Neural crest cell (in vitro differentiated cells): ENCODE measurements at regions not wholly inside any gene's neighbourhood (a gene's known extent, or its start where the extent isn't known, plus 50 kb on each side); places are given as distances from the start of the nearest gene placed in this dataset.

Source experiments
- DNase-seq: peaks from one replicate; pipeline ENCODE4 v3.0.0; 2021; ENCODE audit warnings: low read depth, mixed read lengths, low spot score
- H3K27ac Mint-ChIP-seq: one replicate; pipeline ENCODE4 v1.8.0; 2021; ENCODE audit warnings: mild to moderate bottlenecking, mixed read lengths; ENCODE audit not compliant: unreplicated experiment
- H3K27me3 Mint-ChIP-seq: 2 replicates; pipeline ENCODE4 v1.8.0; 2021; ENCODE audit warnings: low read depth, mild to moderate bottlenecking, mixed read lengths
- H3K36me3 Mint-ChIP-seq: 2 replicates; pipeline ENCODE4 v1.8.0; 2021; ENCODE audit warnings: low read depth, mild to moderate bottlenecking, mixed read lengths
- H3K4me1 Mint-ChIP-seq: 2 replicates; pipeline ENCODE4 v1.8.0; 2021; ENCODE audit warnings: mixed read lengths
- H3K4me3 Mint-ChIP-seq: one replicate; pipeline ENCODE4 v1.8.0; 2021; ENCODE audit warnings: mild to moderate bottlenecking, mixed read lengths
- H3K9me3 Mint-ChIP-seq: 2 replicates; pipeline ENCODE4 v1.8.0; 2021; ENCODE audit warnings: mixed read lengths
- CTCF ChIP-seq: fragments of 200-600 bp; sonication (generic); conservative IDR thresholded peaks from 2 replicates; pipeline ENCODE4 v1.5.0; 2021; ENCODE audit warnings: antibody characterized with exemption, mild to moderate bottlenecking

DNA sequence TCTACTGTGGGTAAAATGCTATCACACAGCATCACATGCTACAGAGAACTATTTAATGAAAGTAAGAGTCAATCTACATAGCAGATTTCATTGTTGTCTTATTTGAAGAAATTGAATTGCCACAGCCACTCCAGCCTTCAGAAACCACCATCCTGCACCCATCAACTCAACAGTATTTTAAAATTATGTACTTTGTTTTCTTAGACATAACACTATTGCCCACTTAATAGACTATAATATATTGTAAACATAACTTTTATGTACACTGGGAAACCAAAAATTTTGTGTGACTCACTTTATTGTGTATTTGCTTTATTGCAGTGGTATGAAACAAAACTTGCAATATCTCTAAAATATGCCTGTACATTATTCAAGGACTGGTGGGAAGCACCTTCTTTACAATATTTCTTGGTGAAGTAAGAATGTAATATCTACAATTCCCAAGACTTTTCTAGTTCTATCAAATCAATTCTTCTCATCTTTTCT, 133.0 kb downstream of the DUSP10 start:
- Mint-ChIP-seq H3K4me1 (peaks cover 4% of the 10 kb centered on the region), H3K27me3 (no peaks in the 10 kb centered on the region), H3K27ac (no peak overlapping the region), H3K4me3 (no peak overlapping the region), H3K9me3 (peaks cover 2% of the 10 kb centered on the region), H3K36me3 (no peaks in the 10 kb centered on the region)
- no peak for DNase-seq
- no peak for TF ChIP-seq CTCF

DNA sequence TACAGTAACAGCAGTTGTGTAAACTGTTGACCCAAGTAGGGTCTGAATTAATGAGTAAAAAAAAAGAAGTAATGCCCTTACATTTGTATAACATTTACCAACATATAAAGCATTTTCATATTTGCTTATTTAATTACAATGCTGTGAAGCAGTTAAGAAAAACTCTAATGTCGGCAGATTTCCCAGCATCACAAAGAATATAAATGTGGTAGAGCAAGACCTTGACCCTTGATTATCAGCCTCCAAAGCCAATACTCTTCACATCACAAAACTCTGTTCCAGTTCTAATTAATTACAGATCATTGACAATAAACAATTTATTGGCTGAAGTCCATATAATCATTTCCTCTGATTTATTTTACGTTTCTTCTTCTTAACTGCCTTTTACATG, 130.2 kb downstream of the DUSP10 start:
- Mint-ChIP-seq H3K36me3 (no peaks in the 10 kb centered on the region), H3K27ac (no peak overlapping the region), H3K27me3 (no peaks in the 10 kb centered on the region), H3K9me3 (peaks cover 2% of the 10 kb centered on the region), H3K4me3 (no peak overlapping the region), H3K4me1 (peaks cover 4% of the 10 kb centered on the region)
- no peak for TF ChIP-seq CTCF
- DNase-seq: no peak

GRCh38 chr1:221612047-221612777, 129.7 kb downstream of the DUSP10 start:
- no peak for TF ChIP-seq CTCF
- no peak overlapping the region for H3K4me3 Mint-ChIP-seq
- no peaks in the 10 kb centered on the region for H3K36me3 Mint-ChIP-seq
- H3K27me3 Mint-ChIP-seq: no peaks in the 10 kb centered on the region
- H3K9me3 Mint-ChIP-seq: peaks cover 2% of the 10 kb centered on the region
- H3K27ac Mint-ChIP-seq: no peak overlapping the region
- H3K4me1 Mint-ChIP-seq: peaks cover 4% of the 10 kb centered on the region
- DNase-seq: no peak

DNA sequence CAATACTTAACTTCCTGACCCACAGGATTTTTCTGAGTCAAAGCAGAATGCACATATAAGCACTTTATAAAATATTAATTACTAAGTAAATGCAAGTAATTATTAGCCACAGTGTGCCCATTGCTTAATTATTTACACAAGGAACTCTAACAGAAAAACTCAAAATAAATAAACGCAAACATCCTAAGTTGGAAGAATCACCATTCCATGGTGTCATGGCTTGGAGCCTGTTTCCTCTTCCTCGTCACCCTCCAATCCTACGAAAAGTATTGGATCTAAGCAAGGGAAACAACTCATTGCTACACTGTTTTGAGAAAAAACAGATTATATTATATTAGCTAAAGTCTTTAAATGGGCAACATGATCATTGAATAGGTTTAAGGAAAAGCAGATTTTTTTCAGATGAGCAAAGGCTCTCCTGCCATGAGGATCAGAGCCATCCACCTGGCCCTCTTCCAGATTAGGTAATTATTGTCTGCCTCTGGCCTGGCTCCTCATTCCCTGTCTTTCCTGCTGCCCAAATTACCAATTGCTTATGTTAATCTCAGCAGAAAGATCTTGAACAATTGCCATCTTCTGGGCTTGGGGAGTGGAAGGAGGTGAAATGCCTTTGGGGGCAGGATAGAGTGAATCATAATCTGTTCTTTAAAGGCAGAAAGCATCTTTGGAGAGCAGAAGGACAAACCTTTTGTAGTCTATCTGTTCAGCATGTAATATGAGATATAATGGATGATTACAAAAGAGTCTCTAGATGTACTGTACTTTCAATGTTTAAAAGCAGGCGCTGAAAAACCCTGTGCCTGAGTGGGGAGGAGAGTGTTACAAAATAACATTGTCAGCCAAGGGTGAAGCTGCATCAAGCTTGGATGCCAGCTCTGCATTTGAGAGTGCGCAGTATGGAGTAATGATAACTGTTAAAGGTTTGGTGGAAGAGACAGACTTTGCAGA, 121.2 kb downstream of the DUSP10 start:
- DNase-seq: no peak
- Mint-ChIP-seq H3K27ac (no peak overlapping the region), H3K27me3 (no peaks in the 10 kb centered on the region), H3K36me3 (no peaks in the 10 kb centered on the region), H3K9me3 (peaks cover 3% of the 10 kb centered on the region), H3K4me3 (no peak overlapping the region), H3K4me1 (no peaks in the 10 kb centered on the region)
- TF ChIP-seq CTCF: no peak

GRCh38 chr1:221621683-221622082, 120.2 kb downstream of the DUSP10 start:
- no peaks in the 10 kb centered on the region for H3K27me3 Mint-ChIP-seq
- no peaks in the 10 kb centered on the region for H3K36me3 Mint-ChIP-seq
- H3K9me3 Mint-ChIP-seq: peaks cover 3% of the 10 kb centered on the region
- H3K27ac Mint-ChIP-seq: no peak overlapping the region
- no peak for DNase-seq
- TF ChIP-seq CTCF: no peak
- no peaks in the 10 kb centered on the region for H3K4me1 Mint-ChIP-seq
- no peak overlapping the region for H3K4me3 Mint-ChIP-seq
